OCI-LY1 (cell line): ENCODE measurements at regions not wholly inside any gene's neighbourhood (a gene's known extent, or its start where the extent isn't known, plus 50 kb on each side); places are given as distances from the start of the nearest gene placed in this dataset.

Source experiments
- H2AFZ ChIP-seq: fragments of 200-600 bp; sonication (generic), shearing (Covaris generic); 2 replicates; pipeline ENCODE4 v1.6.0; 2014; ENCODE audit warnings: antibody characterized with exemption, mild to moderate bottlenecking, low read length
- H3F3A ChIP-seq: fragments of 200-600 bp; sonication (generic), shearing (Covaris generic); 2 replicates; pipeline ENCODE4 v1.6.0; 2014; ENCODE audit warnings: mild to moderate bottlenecking, antibody characterized with exemption, low read length, moderate library complexity; ENCODE audit not compliant: insufficient read depth
- H3K27ac ChIP-seq: fragments of 200-600 bp; sonication (generic); 2 replicates; pipeline ENCODE4 v1.5.1; 2014; ENCODE audit warnings: low read length, mixed run types, mild to moderate bottlenecking, low read depth; ENCODE audit not compliant: poor library complexity, severe bottlenecking
- H3K27me3 ChIP-seq: fragments of 200-600 bp; sonication (generic); 2 replicates; pipeline ENCODE4 v1.6.0; 2014; ENCODE audit warnings: antibody characterized with exemption, mild to moderate bottlenecking, low read length, moderate library complexity; ENCODE audit not compliant: insufficient read depth
- H3K36me3 ChIP-seq: fragments of 200-600 bp; sonication (generic); 2 replicates; pipeline ENCODE4 v1.6.1; 2014; ENCODE audit warnings: mild to moderate bottlenecking, antibody characterized with exemption, low read length, moderate library complexity, mixed read lengths; ENCODE audit not compliant: insufficient read depth
- H3K4me1 ChIP-seq: fragments of 200-600 bp; sonication (generic); 2 replicates; pipeline ENCODE4 v1.5.1; 2014; ENCODE audit warnings: mild to moderate bottlenecking, low read length, moderate library complexity; ENCODE audit not compliant: insufficient read depth, severe bottlenecking
- H3K4me2 ChIP-seq: fragments of 200-600 bp; sonication (generic), shearing (Covaris generic); 2 replicates; pipeline ENCODE4 v1.6.1; 2014; ENCODE audit warnings: low read length
- H3K4me3 ChIP-seq: fragments of 200-600 bp; sonication (generic); 2 replicates; pipeline ENCODE4 v1.5.1; 2014; ENCODE audit warnings: low read length, low read depth, mild to moderate bottlenecking, mixed read lengths; ENCODE audit not compliant: poor library complexity, severe bottlenecking
- H3K79me2 ChIP-seq: fragments of 200-600 bp; shearing (Covaris generic); 2 replicates; pipeline ENCODE4 v1.6.1; 2016; ENCODE audit warnings: mixed run types, low read length, mixed read lengths; ENCODE audit not compliant: insufficient read depth
- H3K9ac ChIP-seq: fragments of 200-600 bp; sonication (generic), shearing (Covaris generic); 2 replicates; pipeline ENCODE4 v1.6.1; 2014; ENCODE audit warnings: mild to moderate bottlenecking, low read length, mixed read lengths
- H3K9me2 ChIP-seq: fragments of 200-600 bp; sonication (generic), shearing (Covaris generic); 2 replicates; pipeline ENCODE4 v1.6.1; 2014; ENCODE audit warnings: low read depth, mild to moderate bottlenecking, low read length, mixed read lengths
- H3K9me3 ChIP-seq: fragments of 200-600 bp; shearing (Covaris generic); 2 replicates; pipeline ENCODE4 v1.6.1; 2014; ENCODE audit warnings: low read length, mixed read lengths
- H4K20me1 ChIP-seq: fragments of 200-600 bp; sonication (generic), shearing (Covaris generic); 2 replicates; pipeline ENCODE4 v1.6.0; 2016; ENCODE audit warnings: mild to moderate bottlenecking, low read length; ENCODE audit not compliant: insufficient read depth
- EZH2 ChIP-seq: fragments of 200-600 bp; sonication (generic), shearing (Covaris generic); IDR thresholded peaks from 2 replicates; pipeline ENCODE4 v1.8.0; 2017; ENCODE audit warnings: borderline replicate concordance, mixed run types, mild to moderate bottlenecking, antibody characterized with exemption, low read length, moderate library complexity, mixed read lengths
- TF ChIP-seq, protein P1 (sequence below): fragments of 200-600 bp; sonication (generic), shearing (Covaris generic); IDR thresholded peaks from 2 replicates; pipeline ENCODE4 v1.5.1; 2017; ENCODE audit warnings: mild to moderate bottlenecking, antibody characterized with exemption, low read length, moderate library complexity, mixed read lengths

DNA sequence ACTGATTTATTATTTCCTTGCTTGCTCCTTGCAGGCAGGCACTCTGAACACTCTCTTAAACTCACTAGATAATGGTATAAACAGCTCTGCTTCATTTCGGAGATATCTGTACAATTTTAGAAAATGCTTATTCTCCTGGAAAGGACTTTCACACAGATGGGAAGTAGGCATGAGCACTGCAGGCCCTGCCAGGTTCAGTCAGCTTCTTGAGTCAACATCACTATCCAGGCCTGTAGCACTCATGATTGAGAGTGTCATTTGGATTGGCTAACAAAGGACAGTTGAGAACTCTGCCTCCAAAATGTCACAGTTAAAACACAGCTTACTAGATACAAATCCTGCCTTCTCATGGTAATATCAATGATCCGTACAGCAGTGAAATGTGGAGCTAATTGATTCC lies 181.9 kb downstream of the CYYR1 start:
- H3K4me1 ChIP-seq: peaks cover 37% of the 10 kb centered on the region
- no peak overlapping the region for H3K4me3 ChIP-seq
- no peaks in the 10 kb centered on the region for H3K27me3 ChIP-seq
- H3F3A ChIP-seq: no peaks in the 10 kb centered on the region
- TF ChIP-seq, protein P1, sequence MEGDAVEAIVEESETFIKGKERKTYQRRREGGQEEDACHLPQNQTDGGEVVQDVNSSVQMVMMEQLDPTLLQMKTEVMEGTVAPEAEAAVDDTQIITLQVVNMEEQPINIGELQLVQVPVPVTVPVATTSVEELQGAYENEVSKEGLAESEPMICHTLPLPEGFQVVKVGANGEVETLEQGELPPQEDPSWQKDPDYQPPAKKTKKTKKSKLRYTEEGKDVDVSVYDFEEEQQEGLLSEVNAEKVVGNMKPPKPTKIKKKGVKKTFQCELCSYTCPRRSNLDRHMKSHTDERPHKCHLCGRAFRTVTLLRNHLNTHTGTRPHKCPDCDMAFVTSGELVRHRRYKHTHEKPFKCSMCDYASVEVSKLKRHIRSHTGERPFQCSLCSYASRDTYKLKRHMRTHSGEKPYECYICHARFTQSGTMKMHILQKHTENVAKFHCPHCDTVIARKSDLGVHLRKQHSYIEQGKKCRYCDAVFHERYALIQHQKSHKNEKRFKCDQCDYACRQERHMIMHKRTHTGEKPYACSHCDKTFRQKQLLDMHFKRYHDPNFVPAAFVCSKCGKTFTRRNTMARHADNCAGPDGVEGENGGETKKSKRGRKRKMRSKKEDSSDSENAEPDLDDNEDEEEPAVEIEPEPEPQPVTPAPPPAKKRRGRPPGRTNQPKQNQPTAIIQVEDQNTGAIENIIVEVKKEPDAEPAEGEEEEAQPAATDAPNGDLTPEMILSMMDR: no peak
- TF ChIP-seq EZH2: no peak
- peaks cover 7% of the 10 kb centered on the region; the same call in 1 of the 2 replicates for H3K9me3 ChIP-seq
- peak overlapping the region; percentile 60 for H3K9ac ChIP-seq
- H3K27ac ChIP-seq: peak overlapping the region; percentile 98
- H2AFZ ChIP-seq: peak overlapping the region; percentile 84
- no peaks in the 10 kb centered on the region for H3K9me2 ChIP-seq
- no peaks in the 10 kb centered on the region; the same call in 1 of the 2 replicates for H3K36me3 ChIP-seq
- peak overlapping the region; percentile 30 for H3K4me2 ChIP-seq
- H3K79me2 ChIP-seq: no peaks in the 10 kb centered on the region
- H4K20me1 ChIP-seq: no peaks in the 10 kb centered on the region

DNA sequence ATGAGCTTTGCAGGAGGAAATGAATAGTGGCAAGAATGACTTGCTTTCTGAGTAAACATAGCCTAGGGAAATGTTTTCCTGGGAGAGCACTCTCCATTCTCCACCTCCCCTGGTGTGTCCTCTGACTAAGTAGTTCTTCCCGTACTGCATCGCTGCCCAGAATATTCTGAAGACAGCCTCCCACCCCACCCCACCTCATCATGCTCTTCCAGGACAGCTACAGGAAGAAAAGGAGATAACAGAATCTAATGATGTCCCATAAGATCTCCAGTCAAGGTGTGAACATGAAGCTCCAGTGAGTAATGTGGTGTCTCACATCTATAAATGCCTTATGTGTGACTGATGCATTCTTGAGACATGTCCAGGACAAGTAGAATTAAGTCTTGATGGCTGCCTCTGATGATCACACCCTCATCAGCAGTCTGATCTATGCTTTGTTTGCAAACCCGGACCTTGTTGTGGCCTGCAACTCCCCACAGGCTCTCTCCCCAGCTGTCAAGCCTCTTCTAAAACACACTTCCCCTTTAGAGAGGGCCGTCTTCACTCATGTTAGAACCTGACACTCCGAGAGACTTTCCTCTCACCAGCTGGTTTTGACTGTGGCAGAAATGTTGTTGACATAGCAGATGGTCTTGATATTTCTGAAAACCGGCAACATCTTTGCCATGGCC lies 183.0 kb downstream of the CYYR1 start:
- H3K36me3 ChIP-seq: no peaks in the 10 kb centered on the region; the same call in 1 of the 2 replicates
- no peaks in the 10 kb centered on the region for H3K79me2 ChIP-seq
- no peaks in the 10 kb centered on the region for H4K20me1 ChIP-seq
- peaks cover 10% of the 10 kb centered on the region; the same call in 1 of the 2 replicates for H3K9me3 ChIP-seq
- TF ChIP-seq, protein P1: no peak
- TF ChIP-seq EZH2: no peak
- H3K4me2 ChIP-seq: peak overlapping the region; percentile 53
- no peaks in the 10 kb centered on the region for H3F3A ChIP-seq
- H3K27ac ChIP-seq: peak overlapping the region; percentile 98
- H3K4me3 ChIP-seq: no peak overlapping the region
- H3K27me3 ChIP-seq: no peaks in the 10 kb centered on the region
- H3K9me2 ChIP-seq: no peaks in the 10 kb centered on the region
- peaks cover 37% of the 10 kb centered on the region for H3K4me1 ChIP-seq
- peak overlapping the region; percentile 62 for H3K9ac ChIP-seq
- H2AFZ ChIP-seq: no peak overlapping the region

DNA sequence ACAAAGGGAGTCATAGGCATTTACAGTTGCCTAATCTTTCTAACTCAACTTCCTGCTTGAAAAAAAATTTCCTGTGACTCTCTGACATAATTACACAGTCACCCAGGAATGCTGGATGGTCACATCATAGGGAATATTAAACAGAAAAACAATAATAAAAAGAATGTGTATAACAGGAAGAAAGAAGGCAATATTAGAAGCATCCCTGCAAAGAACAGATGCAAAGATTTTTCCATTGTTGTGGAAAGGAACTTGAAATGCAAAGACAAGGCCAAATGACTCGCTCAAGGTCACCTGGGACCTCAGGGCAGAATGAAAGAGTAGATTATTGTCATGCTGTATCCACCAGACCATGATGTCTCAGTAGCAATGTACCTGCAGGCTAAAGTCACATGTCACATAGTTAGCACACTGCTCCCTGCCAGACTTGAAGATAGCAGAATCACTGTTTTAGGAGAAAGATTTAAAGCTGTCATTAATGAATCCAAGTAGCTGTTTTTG lies 184.3 kb downstream of the CYYR1 start:
- H3K4me2 ChIP-seq: peak overlapping the region; percentile 9; the same call in 1 of the 2 replicates
- H3K27me3 ChIP-seq: no peaks in the 10 kb centered on the region
- H2AFZ ChIP-seq: no peak overlapping the region
- H3K4me1 ChIP-seq: peaks cover 37% of the 10 kb centered on the region
- H3K9me2 ChIP-seq: no peaks in the 10 kb centered on the region
- no peaks in the 10 kb centered on the region for H4K20me1 ChIP-seq
- peak overlapping the region; percentile 98 for H3K27ac ChIP-seq
- TF ChIP-seq, protein P1: no peak
- TF ChIP-seq EZH2: no peak
- H3K4me3 ChIP-seq: no peak overlapping the region
- H3K36me3 ChIP-seq: no peaks in the 10 kb centered on the region; the same call in 1 of the 2 replicates
- H3K9ac ChIP-seq: peak overlapping the region; percentile 62
- H3K9me3 ChIP-seq: peaks cover 10% of the 10 kb centered on the region; the same call in 1 of the 2 replicates
- no peaks in the 10 kb centered on the region for H3K79me2 ChIP-seq
- H3F3A ChIP-seq: no peaks in the 10 kb centered on the region
